ENCODE measurements at regions not wholly inside any gene's neighbourhood (a gene's known extent, or its start where the extent isn't known, plus 50 kb on each side); places are given as distances from the start of the nearest gene placed in this dataset.

DNA sequence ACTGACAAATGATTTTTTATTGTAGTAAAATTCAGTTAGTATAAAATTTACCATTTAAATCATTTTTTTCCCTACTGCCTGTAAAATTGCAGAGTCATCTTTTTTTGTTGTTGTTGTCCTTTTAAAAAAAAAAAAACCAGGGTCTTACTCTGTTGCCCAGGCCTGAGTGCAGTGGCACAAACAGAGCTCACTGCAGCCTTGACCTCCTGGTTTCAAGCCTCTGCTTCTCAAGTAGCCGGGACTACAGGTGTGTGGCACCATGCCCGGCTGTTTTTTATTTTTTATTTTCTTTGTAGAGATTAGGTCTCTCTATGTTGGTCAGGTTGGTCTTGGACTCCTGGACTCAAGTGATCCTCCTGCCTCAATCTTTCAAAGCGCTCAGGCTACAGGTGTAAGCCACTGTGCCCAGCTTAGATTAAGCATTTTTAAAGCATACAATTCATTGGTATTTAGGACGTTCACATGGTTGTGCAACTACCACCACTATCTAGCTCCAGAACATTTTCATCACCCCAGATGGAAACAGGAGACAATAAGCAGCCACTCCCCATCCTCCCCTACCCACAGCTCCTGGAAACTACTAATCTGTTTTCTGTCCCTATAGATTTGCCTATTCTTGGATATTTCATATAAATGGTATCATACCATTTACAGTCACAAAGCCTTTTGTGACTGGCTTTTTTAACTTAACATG lies 59.7 kb upstream of the PGRMC2 start:
- WGBS, result 96% methylated on average over 4 of the region's 4 CpGs
- Histone ChIP-seq H3K4me1 (ENCODE audit: insufficient read depth, low read length) (peaks cover 17% of the 10 kb centered on the region), H3K9me3 (ENCODE audit: insufficient read depth, low read depth, low read length) (no peaks in the 10 kb centered on the region), H3K4me3 (ENCODE audit: low read length) (no peak overlapping the region), H3K9ac (ENCODE audit: low read depth, low read length) (no peak overlapping the region), H3K27ac (ENCODE audit: low read depth, low read length) (no peak overlapping the region), H3K36me3 (ENCODE audit: insufficient read depth, low read length) (no peaks in the 10 kb centered on the region), H3K27me3 (ENCODE audit: insufficient read depth, low read length) (no peaks in the 10 kb centered on the region)

DNA sequence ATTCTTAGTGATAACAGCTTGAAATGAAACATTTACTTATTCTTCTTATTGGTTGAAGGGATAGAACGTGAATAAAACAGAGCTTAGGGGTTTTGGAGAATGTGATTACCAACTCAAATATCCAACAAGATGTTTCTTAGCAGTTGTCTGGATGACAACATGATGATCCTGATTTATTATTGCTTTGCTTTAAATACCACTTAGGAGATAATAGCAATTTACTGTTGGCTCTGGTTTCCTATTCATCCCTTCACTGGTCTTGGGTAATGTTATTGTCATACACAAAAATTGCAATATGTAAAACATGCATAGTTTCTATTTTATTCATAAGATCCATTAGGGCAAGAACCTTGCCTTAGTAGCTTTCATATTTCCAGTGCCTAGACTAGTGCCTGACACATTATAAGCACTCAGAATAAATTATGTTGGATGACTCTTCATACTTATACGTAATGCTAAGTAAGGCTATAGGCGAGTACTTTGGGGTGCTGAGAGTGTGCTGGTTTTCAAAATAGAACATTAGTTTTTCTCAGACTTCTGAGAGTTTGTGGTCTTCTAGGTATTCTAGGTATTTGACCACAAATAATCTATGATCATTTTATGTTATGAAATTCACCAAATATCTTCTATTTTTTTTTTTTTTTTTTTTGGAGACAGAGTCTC lies 58.6 kb upstream of the PGRMC2 start:
- no peaks in the 10 kb centered on the region for H3K36me3 ChIP-seq (ENCODE audit: insufficient read depth, low read length)
- H3K27me3 ChIP-seq (ENCODE audit: insufficient read depth, low read length), result no peaks in the 10 kb centered on the region
- no peaks in the 10 kb centered on the region for H3K9me3 ChIP-seq (ENCODE audit: insufficient read depth, low read depth, low read length)
- no peak overlapping the region for H3K9ac ChIP-seq (ENCODE audit: low read depth, low read length)
- no peak overlapping the region for H3K27ac ChIP-seq (ENCODE audit: low read depth, low read length)
- H3K4me3 ChIP-seq (ENCODE audit: low read length), result no peak overlapping the region
- H3K4me1 ChIP-seq (ENCODE audit: insufficient read depth, low read length), result peaks cover 17% of the 10 kb centered on the region
- 91% methylated on average over 3 of the region's 3 CpGs for WGBS

DNA sequence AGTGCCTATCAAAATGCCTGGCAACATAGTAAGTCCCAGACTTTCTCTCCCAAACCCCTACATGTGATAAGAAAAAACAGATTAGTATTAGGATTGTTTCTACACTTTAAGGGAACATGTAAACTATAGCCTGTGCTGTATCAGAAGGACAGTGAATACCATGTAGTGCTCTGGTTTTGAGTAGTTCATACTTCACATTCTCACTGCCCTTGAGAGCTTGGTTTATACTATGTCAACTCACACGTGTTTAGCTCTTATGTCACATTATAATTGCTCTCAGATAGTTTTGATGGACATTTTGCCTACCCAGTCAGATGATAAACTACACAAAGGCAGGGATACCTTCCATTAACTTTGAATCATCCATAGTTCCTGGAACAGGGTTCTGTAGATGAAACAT lies 58.0 kb upstream of the PGRMC2 start:
- Histone ChIP-seq H3K27ac (ENCODE audit: low read depth, low read length) (no peak overlapping the region), H3K4me1 (ENCODE audit: insufficient read depth, low read length) (peaks cover 14% of the 10 kb centered on the region), H3K36me3 (ENCODE audit: insufficient read depth, low read length) (no peaks in the 10 kb centered on the region), H3K9ac (ENCODE audit: low read depth, low read length) (no peak overlapping the region), H3K27me3 (ENCODE audit: insufficient read depth, low read length) (no peaks in the 10 kb centered on the region), H3K9me3 (ENCODE audit: insufficient read depth, low read depth, low read length) (no peaks in the 10 kb centered on the region), H3K4me3 (ENCODE audit: low read length) (no peak overlapping the region)
- 77% methylated on average over 1 of the region's 1 CpG for WGBS

DNA sequence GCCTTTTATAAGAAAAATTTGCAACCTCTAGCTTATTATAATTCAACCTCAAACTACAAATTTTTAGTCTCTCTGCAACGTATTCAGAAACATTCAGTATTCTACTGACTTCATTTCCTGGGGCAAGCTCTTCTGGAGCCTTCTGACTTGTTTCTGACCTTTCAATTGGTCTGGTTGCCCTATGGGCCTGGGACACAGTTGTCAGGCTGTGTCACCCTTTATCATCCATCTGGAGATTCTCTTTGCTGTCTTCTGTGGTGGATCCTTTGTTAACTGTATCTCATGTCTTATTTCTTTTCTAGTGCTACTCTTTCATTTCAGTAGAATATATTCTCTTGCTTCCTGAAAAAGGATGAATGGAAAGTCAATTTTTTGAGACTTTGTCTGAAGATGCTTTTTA lies 55.1 kb upstream of the PGRMC2 start:
- 90% methylated on average over 1 of the region's 1 CpG for WGBS
- no peaks in the 10 kb centered on the region for H3K9me3 ChIP-seq (ENCODE audit: insufficient read depth, low read depth, low read length)
- H3K4me1 ChIP-seq (ENCODE audit: insufficient read depth, low read length), result no peaks in the 10 kb centered on the region
- H3K36me3 ChIP-seq (ENCODE audit: insufficient read depth, low read length), result no peaks in the 10 kb centered on the region
- H3K27ac ChIP-seq (ENCODE audit: low read depth, low read length), result no peak overlapping the region
- H3K4me3 ChIP-seq (ENCODE audit: low read length), result no peak overlapping the region
- H3K27me3 ChIP-seq (ENCODE audit: insufficient read depth, low read length), result no peaks in the 10 kb centered on the region
- no peak overlapping the region for H3K9ac ChIP-seq (ENCODE audit: low read depth, low read length)

DNA sequence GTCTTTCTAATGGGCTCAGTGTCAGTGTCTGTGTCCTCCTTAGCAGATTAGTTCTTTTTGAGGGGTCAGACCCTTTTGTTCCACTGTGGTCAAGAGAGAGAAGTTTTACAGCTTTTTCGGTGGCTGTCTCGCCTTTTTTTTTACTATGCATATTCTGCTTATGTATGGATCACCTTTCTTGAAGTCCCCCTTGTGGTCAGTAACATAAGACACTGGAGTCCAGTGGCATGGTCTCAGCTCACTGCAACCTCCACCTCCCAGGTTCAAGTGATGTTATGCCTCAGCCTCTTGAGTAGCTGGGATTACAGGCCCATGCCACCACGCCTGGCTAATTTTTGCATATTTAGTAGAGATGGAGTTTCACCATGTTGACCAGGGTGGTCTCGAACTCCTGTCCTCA lies 54.0 kb upstream of the PGRMC2 start:
- no peaks in the 10 kb centered on the region for H3K9me3 ChIP-seq (ENCODE audit: insufficient read depth, low read depth, low read length)
- H3K27ac ChIP-seq (ENCODE audit: low read depth, low read length), result no peak overlapping the region
- no peak overlapping the region for H3K4me3 ChIP-seq (ENCODE audit: low read length)
- no peaks in the 10 kb centered on the region for H3K27me3 ChIP-seq (ENCODE audit: insufficient read depth, low read length)
- no peaks in the 10 kb centered on the region for H3K36me3 ChIP-seq (ENCODE audit: insufficient read depth, low read length)
- 96% methylated on average over 4 of the region's 4 CpGs for WGBS
- H3K9ac ChIP-seq (ENCODE audit: low read depth, low read length), result no peak overlapping the region
- H3K4me1 ChIP-seq (ENCODE audit: insufficient read depth, low read length), result no peaks in the 10 kb centered on the region

DNA sequence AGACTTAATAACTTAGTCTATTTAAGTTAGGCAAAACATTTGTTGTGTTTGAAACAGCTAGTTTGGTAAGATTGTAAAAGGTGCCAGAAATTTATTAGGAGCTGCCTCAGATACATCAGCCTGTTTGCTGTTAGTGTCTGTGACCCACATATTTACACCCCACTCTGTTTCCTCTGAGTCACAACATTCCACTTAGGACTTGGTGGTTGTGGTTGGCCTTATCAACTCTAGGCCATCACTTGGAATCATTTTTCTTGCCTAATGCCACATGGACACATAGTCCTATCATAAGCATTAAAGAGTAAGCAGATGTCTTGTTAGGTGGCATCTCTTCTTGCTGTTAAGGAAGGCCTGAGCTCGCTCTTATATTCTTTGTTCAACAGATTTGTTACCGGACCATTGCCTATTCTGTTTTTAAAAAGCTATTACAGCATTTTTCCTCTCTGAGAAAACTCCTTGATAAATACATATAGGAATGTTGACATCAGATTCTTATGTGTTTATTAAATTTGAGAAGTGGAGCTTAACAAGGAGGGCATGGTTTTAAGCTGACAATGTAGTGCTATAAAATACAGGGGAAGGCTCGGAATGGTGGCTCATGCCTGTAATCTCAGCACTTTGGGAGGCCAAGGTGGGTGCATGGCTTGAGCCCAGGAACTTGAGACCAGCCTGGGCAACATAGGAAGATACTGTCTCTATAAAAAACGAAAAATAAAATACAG lies 51.2 kb upstream of the PGRMC2 start:
- H3K9ac ChIP-seq (ENCODE audit: low read depth, low read length), result no peak overlapping the region
- H3K9me3 ChIP-seq (ENCODE audit: insufficient read depth, low read depth, low read length), result no peaks in the 10 kb centered on the region
- 93% methylated on average over 4 of the region's 4 CpGs for WGBS
- H3K27me3 ChIP-seq (ENCODE audit: insufficient read depth, low read length), result no peaks in the 10 kb centered on the region
- H3K36me3 ChIP-seq (ENCODE audit: insufficient read depth, low read length), result no peaks in the 10 kb centered on the region
- no peaks in the 10 kb centered on the region for H3K4me1 ChIP-seq (ENCODE audit: insufficient read depth, low read length)
- H3K27ac ChIP-seq (ENCODE audit: low read depth, low read length), result no peak overlapping the region
- H3K4me3 ChIP-seq (ENCODE audit: low read length), result no peak overlapping the region

DNA sequence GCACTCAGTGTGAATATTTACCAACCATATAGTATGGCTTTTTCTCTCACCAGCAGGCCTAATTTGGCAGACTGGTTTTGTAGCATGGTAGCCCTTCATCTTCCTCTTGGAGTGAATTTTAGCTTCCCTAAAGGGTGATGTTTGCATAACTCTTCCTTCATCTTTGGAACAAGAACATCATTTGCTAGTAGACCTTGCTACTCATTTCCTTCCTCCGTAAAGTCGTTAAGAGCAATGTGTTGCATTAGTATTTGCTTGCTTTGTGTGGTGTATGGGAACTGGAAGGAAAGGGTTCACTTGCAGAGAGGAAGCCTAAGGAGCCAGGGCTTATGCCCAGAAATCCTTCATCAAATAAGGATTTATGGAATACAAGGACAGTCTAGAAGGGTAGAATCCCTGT lies 50.2 kb upstream of the PGRMC2 start:
- H3K4me1 ChIP-seq (ENCODE audit: insufficient read depth, low read length), result no peaks in the 10 kb centered on the region
- 100% methylated on average over 2 of the region's 2 CpGs for WGBS
- no peak overlapping the region for H3K27ac ChIP-seq (ENCODE audit: low read depth, low read length)
- no peaks in the 10 kb centered on the region for H3K36me3 ChIP-seq (ENCODE audit: insufficient read depth, low read length)
- no peaks in the 10 kb centered on the region for H3K27me3 ChIP-seq (ENCODE audit: insufficient read depth, low read length)
- no peak overlapping the region for H3K4me3 ChIP-seq (ENCODE audit: low read length)
- H3K9me3 ChIP-seq (ENCODE audit: insufficient read depth, low read depth, low read length), result no peaks in the 10 kb centered on the region
- no peak overlapping the region for H3K9ac ChIP-seq (ENCODE audit: low read depth, low read length)

Measured in HUES64 (cell line).